Heart right ventricle (tissue), 16 donors: ENCODE measurements at regions not wholly inside any gene's neighbourhood (a gene's known extent, or its start where the extent isn't known, plus 50 kb on each side); places are given as distances from the start of the nearest gene placed in this dataset.

ENCODE experiments used
- ATAC-seq, 8 donors: fragments of 200-7000 bp; cut with Tn5 transposase; one replicate each; pipeline ENCODE4 v1.9.1; 2020; ENCODE audit warnings: mild to moderate bottlenecking in 8 of 8, moderate library complexity in 8 of 8, moderate number of reproducible peaks in 1 of 8
- DNase-seq, 2 donors: peaks; one replicate each; pipeline ENCODE4 v3.0.0-alpha.2; 2020
- H3K27ac ChIP-seq, 10 donors: fragments of 200-600 bp; sonication (generic) in 2 of 10; one replicate each; pipeline versions ENCODE4 v1.5.0 to v1.8.0; 2020 to 2022; ENCODE audit warnings: mild to moderate bottlenecking in 3 of 10
- H3K27me3 ChIP-seq, 7 donors: fragments of 200-600 bp; one replicate each; pipeline ENCODE4 v1.8.0; 2021 to 2022; ENCODE audit warnings: mild to moderate bottlenecking in 2 of 7
- H3K36me3 ChIP-seq, 9 donors: fragments of 200-600 bp; sonication (generic) in 1 of 9; one replicate each; pipeline versions ENCODE4 v1.5.0 to v1.8.0; 2020 to 2022; ENCODE audit warnings: mild to moderate bottlenecking in 2 of 9
- H3K4me1 ChIP-seq, 9 donors: fragments of 200-600 bp; sonication (generic) in 1 of 9; one replicate each; pipeline versions ENCODE4 v1.5.0 to v1.8.0; 2020 to 2022; ENCODE audit warnings: mild to moderate bottlenecking in 4 of 9
- H3K4me3 ChIP-seq, 10 donors: fragments of 200-600 bp; sonication (generic) in 2 of 10; one replicate each; pipeline versions ENCODE4 v1.5.0 to v1.8.0; 2020 to 2022; ENCODE audit warnings: mild to moderate bottlenecking in 7 of 10, moderate library complexity in 2 of 10
- H3K9me3 ChIP-seq, 11 donors: fragments of 200-600 bp in 10 of 11; sonication (generic) in 2 of 11; one replicate each; pipeline versions ENCODE4 v1.5.0 to v1.8.0; 2013 to 2022; ENCODE audit warnings: mild to moderate bottlenecking in 2 of 11, control low read depth in 1 of 11, moderate library complexity in 1 of 11
- CTCF ChIP-seq, 9 donors: fragments of 200-600 bp; sonication (generic) in 2 of 9; IDR thresholded peaks; one replicate each; pipeline versions ENCODE4 v1.5.0 to v1.8.0; 2021 to 2022; ENCODE audit warnings: antibody characterized with exemption in 9 of 9, mild to moderate bottlenecking in 5 of 9, moderate library complexity in 1 of 9
- WGBS, 2 donors: extraction: QIAGEN DNeasy Blood & Tissue Kit; methylation state at CpG; one replicate each; pipeline ENCODE4 v1.1.7; 2013; ENCODE audit warnings: inconsistent platforms in 1 of 2; 5-methylcytosine and 5-hydroxymethylcytosine counted together
- intact Hi-C, 10 donors: fragments of 100-400 bp; cut with DNase I; formaldehyde crosslinking; loops; one replicate each; pipeline versions ENCODE4 v1.11.1 to v1.14.2; 2022
- donor health status: Arrhythmogenic right ventricular cardiomyopathy.
- donor health status: ischemic (EF 13 %, LVEDD 7.1; RV severe dilation, severe dysfunction).
- donor health status: healthy with polysubstance abuse.
- donor health status: DM: no; HTN: yes; CAD: no.
- donor health status: DM: no; HTN: no; CAD: no.
- donor health status: ischemic (EF 25% LVEDD 6.9; RV normal size, moderate dysfunction).
- donor health status: ischemic (EF 25% LVEDD 5.7; RV mildly dilated, moderate dysfunction).
- donor health status: healthy.
- donor health status: DM: yes; HTN: yes; CAD: no.
- donor health status: Ischemic cardiomyopathy.
- donor health status: ischemic (EF 35%, LVEDD 5.7; RV mildly dilated, moderate dysfunction).
- donor health status: nonischemic (EF 11% LVEDD 7.7; RV severe dilation, severe dysfunction).
- donor health status: DM: yes; HTN: yes; CAD: no.
- donor health status: PGD.
- donor health status: ischemic (EF 29% LVEDD 5.4; RV normal size, mild dysfunction).
- donor health status: nonischemic (EF 23%, LVEDD 6.1; RV moderate dilation, normal function).

GRCh38 chr12:67522222-67522621, 126.3 kb upstream of the DYRK2 start:
- H3K27me3 ChIP-seq = no peaks in the 10 kb centered on the region
- H3K36me3 ChIP-seq = no peaks in the 10 kb centered on the region
- H3K9me3 ChIP-seq = no peaks in the 10 kb centered on the region
- no peak overlapping the region for H3K27ac ChIP-seq
- DNase-seq (no peak), ATAC-seq (no peak)
- no peak for TF ChIP-seq CTCF (IDR thresholded peaks at IDR 0.05)
- 81 to 83% methylated on average over 5 of the region's 5 CpGs for WGBS, 2 donors
- no peak overlapping the region for H3K4me3 ChIP-seq
- H3K4me1 ChIP-seq = peaks cover 0 to 10% (median 0%) of the 10 kb centered on the region in 9 donors
- intact Hi-C loops = no loop called here

GRCh38 chr12:67523538-67523937, 125.0 kb upstream of the DYRK2 start:
- Histone ChIP-seq H3K4me3 (no peak overlapping the region), H3K36me3 (no peaks in the 10 kb centered on the region), H3K4me1 (peaks cover 0 to 8% (median 0%) of the 10 kb centered on the region in 9 donors), H3K27ac (no peak overlapping the region), H3K27me3 (no peaks in the 10 kb centered on the region), H3K9me3 (no peaks in the 10 kb centered on the region)
- intact Hi-C loops = no loop called here
- TF ChIP-seq CTCF (IDR thresholded peaks at IDR 0.05) = no peak
- DNase-seq (no peak), ATAC-seq (no peak)
- 88 to 94% methylated on average over 6 of the region's 6 CpGs for WGBS, 2 donors

- H3K4me3 ChIP-seq = no peak overlapping the region
- no peak overlapping the region for H3K27ac ChIP-seq
- peak in 6 of 8 donors; percentile 44 to 89 (median 72) for ATAC-seq
- H3K36me3 ChIP-seq = no peaks in the 10 kb centered on the region
- 46 to 52% methylated on average over 11 of the region's 11 CpGs for WGBS, 2 donors
- intact Hi-C loops = no loop called here
- H3K9me3 ChIP-seq = no peaks in the 10 kb centered on the region
- no peaks in the 10 kb centered on the region for H3K27me3 ChIP-seq
- peak in 1 of 9 donors; percentile 15 for TF ChIP-seq CTCF (IDR thresholded peaks at IDR 0.05)
- DNase-seq = peak in 1 of 2 donors; percentile 17
- peaks cover 0 to 8% (median 0%) of the 10 kb centered on the region in 9 donors for H3K4me1 ChIP-seq
Observed at GRCh38 chr12:67524861-67525616, 123.5 kb upstream of the DYRK2 start.

GRCh38 chr12:67525617-67525884, 123.0 kb upstream of the DYRK2 start:
- no peak for TF ChIP-seq CTCF (IDR thresholded peaks at IDR 0.05)
- H3K27ac ChIP-seq = no peak overlapping the region
- no peaks in the 10 kb centered on the region for H3K9me3 ChIP-seq
- 85 to 90% methylated on average over 1 of the region's 1 CpG for WGBS, 2 donors
- H3K4me3 ChIP-seq = no peak overlapping the region
- peaks cover 0 to 8% (median 0%) of the 10 kb centered on the region in 9 donors for H3K4me1 ChIP-seq
- DNase-seq (no peak), ATAC-seq (no peak)
- H3K36me3 ChIP-seq = no peaks in the 10 kb centered on the region
- H3K27me3 ChIP-seq = no peaks in the 10 kb centered on the region
- intact Hi-C loops = no loop called here
